PC-9 (cell line): ENCODE measurements at regions not wholly inside any gene's neighbourhood (a gene's known extent, or its start where the extent isn't known, plus 50 kb on each side); places are given as distances from the start of the nearest gene placed in this dataset.

Experiments
- BruUV-seq: library from RNA; stranded (reverse); fragments of 400-500 nt; replicated peaks from 2 replicates; lab custom pipeline; 2021; lab: Mats Ljungman, UMichigan
- CTCF ChIA-PET: fragments of 300-600 bp; sonication (Branson Sonifier 250); formaldehyde crosslinking; loops from one replicate; lab custom pipeline; 2022; ENCODE audit warnings: antibody characterized with exemption; lab: Charles Lee
- POLR2A ChIA-PET: fragments of 300-600 bp; sonication (Branson Sonifier 250); formaldehyde crosslinking; loops from one replicate; lab custom pipeline; 2022; ENCODE audit warnings: antibody characterized with exemption; ENCODE audit not compliant: unreplicated experiment; lab: Charles Lee
- DNase-seq, 2 experiments: peaks; one replicate each; pipeline versions ENCODE4 v3.0.0 to v3.0.0-alpha.2; 2015 to 2022; ENCODE audit warnings: mixed read lengths in 1 of 2
- H2AFZ ChIP-seq: fragments of 200-600 bp; sonication (generic); 2 replicates; pipeline ENCODE4 v1.8.1; 2017; ENCODE audit warnings: antibody characterized with exemption
- H3F3A ChIP-seq: fragments of 200-600 bp; sonication (generic); 2 replicates; pipeline ENCODE4 v1.8.1; 2017; ENCODE audit warnings: antibody characterized with exemption, mild to moderate bottlenecking, low read depth; ENCODE audit not compliant: insufficient read depth
- H3K27ac ChIP-seq: fragments of 200-600 bp; sonication (generic); 2 replicates; pipeline ENCODE4 v1.6.1; 2016; ENCODE audit warnings: mixed run types
- H3K27me3 ChIP-seq: fragments of 200-600 bp; sonication (generic); 2 replicates; pipeline ENCODE4 v1.6.1; 2016; ENCODE audit warnings: low read depth, mixed run types; ENCODE audit not compliant: insufficient read depth
- H3K36me3 ChIP-seq: fragments of 200-600 bp; sonication (generic); 2 replicates; pipeline ENCODE4 v1.6.1; 2016; ENCODE audit warnings: low read depth, mixed run types
- H3K4me1 ChIP-seq: fragments of 200-600 bp; sonication (generic); replicated peaks from 2 replicates; pipeline ENCODE4 v1.6.1; 2016; ENCODE audit warnings: mixed run types; ENCODE audit not compliant: insufficient read depth
- H3K4me2 ChIP-seq: fragments of 200-600 bp; sonication (generic); 2 replicates; pipeline ENCODE4 v1.6.1; 2017; ENCODE audit warnings: mixed run types
- H3K4me3 ChIP-seq: fragments of 200-600 bp; sonication (generic); 2 replicates; pipeline ENCODE4 v1.6.1; 2016; ENCODE audit warnings: mixed run types
- H3K79me2 ChIP-seq: fragments of 200-600 bp; sonication (generic); 2 replicates; pipeline ENCODE4 v1.6.1; 2017; ENCODE audit warnings: low read depth, mixed run types
- H3K9me2 ChIP-seq: fragments of 200-600 bp; sonication (generic); 2 replicates; pipeline ENCODE4 v1.8.1; 2017; ENCODE audit warnings: mild to moderate bottlenecking; ENCODE audit not compliant: insufficient read depth
- H3K9me3 ChIP-seq: fragments of 200-600 bp; sonication (generic); 2 replicates; pipeline ENCODE4 v1.8.1; 2016; ENCODE audit warnings: low read depth; ENCODE audit not compliant: insufficient read depth
- H4K20me1 ChIP-seq: fragments of 200-600 bp; sonication (generic); 2 replicates; pipeline ENCODE4 v1.8.1; 2017; ENCODE audit not compliant: insufficient read depth
- CTCF ChIP-seq: fragments of 200-600 bp; sonication (generic); conservative IDR thresholded peaks from 2 replicates; pipeline ENCODE4 v1.6.1; 2017; ENCODE audit warnings: mixed run types, antibody characterized with exemption, mild to moderate bottlenecking, moderate library complexity
- EZH2 ChIP-seq: fragments of 200-600 bp; sonication (generic); IDR thresholded peaks from 2 replicates; pipeline ENCODE4 v1.8.0; 2017; ENCODE audit warnings: antibody characterized with exemption, low read depth
- intact Hi-C: fragments of 100-400 bp; cut with micrococcal nuclease; formaldehyde crosslinking; loops from one replicate; pipeline ENCODE4 v1.10.0; 2022; ENCODE audit not compliant: unreplicated experiment

GRCh38 chr5:30831605-30832004 lies 361.9 kb upstream of the CDH6 start:
- H3K27me3 ChIP-seq = no peaks in the 10 kb centered on the region
- no TSS peak for BruUV-seq
- no peak overlapping the region for H2AFZ ChIP-seq
- DNase-seq = no peak
- CTCF ChIA-PET = no interaction called here
- H3K79me2 ChIP-seq = no peaks in the 10 kb centered on the region
- intact Hi-C loops = no loop called here
- H3K4me2 ChIP-seq = no peak overlapping the region
- no peaks in the 10 kb centered on the region for H3K9me3 ChIP-seq
- no peaks in the 10 kb centered on the region for H3K4me1 ChIP-seq
- POLR2A ChIA-PET = no interaction called here
- H3F3A ChIP-seq = no peaks in the 10 kb centered on the region
- H3K36me3 ChIP-seq = no peaks in the 10 kb centered on the region
- no peak overlapping the region for H3K27ac ChIP-seq
- TF ChIP-seq CTCF (no peak), EZH2 (no peak)
- H4K20me1 ChIP-seq = no peaks in the 10 kb centered on the region
- H3K9me2 ChIP-seq = no peaks in the 10 kb centered on the region
- H3K4me3 ChIP-seq = no peak overlapping the region

GRCh38 chr5:30831123-30831522 lies 362.4 kb upstream of the CDH6 start:
- no peak overlapping the region for H3K27ac ChIP-seq
- no peak for TF ChIP-seq EZH2
- TF ChIP-seq CTCF = no peak
- H3F3A ChIP-seq = no peaks in the 10 kb centered on the region
- no peaks in the 10 kb centered on the region for H3K9me3 ChIP-seq
- H4K20me1 ChIP-seq = no peaks in the 10 kb centered on the region
- H3K9me2 ChIP-seq = no peaks in the 10 kb centered on the region
- no peaks in the 10 kb centered on the region for H3K27me3 ChIP-seq
- no peak overlapping the region for H3K4me3 ChIP-seq
- intact Hi-C loops = no loop called here
- H3K79me2 ChIP-seq = no peaks in the 10 kb centered on the region
- H2AFZ ChIP-seq = no peak overlapping the region
- ChIA-PET CTCF (no interaction called here), POLR2A (no interaction called here)
- no peak overlapping the region for H3K4me2 ChIP-seq
- BruUV-seq = no TSS peak
- no peak for DNase-seq
- no peaks in the 10 kb centered on the region for H3K36me3 ChIP-seq
- H3K4me1 ChIP-seq = no peaks in the 10 kb centered on the region

GRCh38 chr5:30811298-30811697 lies 382.2 kb upstream of the CDH6 start:
- Histone ChIP-seq H3K9me3 (no peaks in the 10 kb centered on the region), H3K9me2 (no peaks in the 10 kb centered on the region), H3K79me2 (no peaks in the 10 kb centered on the region), H3K4me3 (no peak overlapping the region), H2AFZ (no peak overlapping the region), H3K27ac (no peak overlapping the region), H3K4me2 (no peak overlapping the region), H3K27me3 (no peaks in the 10 kb centered on the region), H3K4me1 (no peaks in the 10 kb centered on the region), H3K36me3 (no peaks in the 10 kb centered on the region), H4K20me1 (no peaks in the 10 kb centered on the region), H3F3A (no peaks in the 10 kb centered on the region)
- TF ChIP-seq CTCF = no peak
- TF ChIP-seq EZH2 = no peak
- DNase-seq = no peak
- ChIA-PET POLR2A (no interaction called here), CTCF (no interaction called here)
- BruUV-seq = no TSS peak
- intact Hi-C loops = no loop called here
